Stimulated activated CD4-positive, alpha-beta T cell treated with anti-CD3 and anti-CD28 coated beads, Interleukin-12 subunit alpha, Interleukin-12 subunit beta, amount 100 ng/mL, for 48 hours (primary cell): ENCODE measurements at regions not wholly inside any gene's neighbourhood (a gene's known extent, or its start where the extent isn't known, plus 50 kb on each side); places are given as distances from the start of the nearest gene placed in this dataset.

Source experiments
- DNase-seq, 3 donors: peaks; one replicate each; pipeline ENCODE4 v3.0.0-alpha.2; 2020; ENCODE audit warnings: low read depth in 2 of 3, low spot score in 1 of 3

- no peak for DNase-seq
Measured at GRCh38 chr7:41114131-41114530, 588.8 kb downstream of the INHBA start.

DNA sequence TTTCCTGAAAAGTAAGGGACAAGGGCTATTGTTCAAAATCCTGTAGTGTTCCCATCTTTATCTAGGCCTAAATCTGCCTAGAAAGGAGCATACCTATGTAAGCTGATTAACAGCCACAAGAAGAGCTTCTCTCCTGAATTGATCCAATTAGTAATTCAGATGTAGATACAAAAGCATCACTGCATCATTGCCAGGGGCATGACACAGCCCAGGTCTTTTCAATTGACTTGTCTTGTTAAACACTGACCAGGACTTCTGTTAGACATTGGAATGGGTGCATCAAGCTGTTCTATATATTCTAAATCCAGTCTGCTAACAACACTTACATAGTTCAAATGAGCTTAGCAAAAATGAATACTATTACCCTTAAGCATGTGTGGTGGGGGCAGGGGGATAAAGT lies 589.2 kb downstream of the INHBA start:
- DNase-seq, result no peak

- no peak for DNase-seq
Measured at GRCh38 chr7:41110186-41110585, 592.7 kb downstream of the INHBA start.

- no peak for DNase-seq
Measured at GRCh38 chr7:41108821-41109220, 594.1 kb downstream of the INHBA start.

DNA sequence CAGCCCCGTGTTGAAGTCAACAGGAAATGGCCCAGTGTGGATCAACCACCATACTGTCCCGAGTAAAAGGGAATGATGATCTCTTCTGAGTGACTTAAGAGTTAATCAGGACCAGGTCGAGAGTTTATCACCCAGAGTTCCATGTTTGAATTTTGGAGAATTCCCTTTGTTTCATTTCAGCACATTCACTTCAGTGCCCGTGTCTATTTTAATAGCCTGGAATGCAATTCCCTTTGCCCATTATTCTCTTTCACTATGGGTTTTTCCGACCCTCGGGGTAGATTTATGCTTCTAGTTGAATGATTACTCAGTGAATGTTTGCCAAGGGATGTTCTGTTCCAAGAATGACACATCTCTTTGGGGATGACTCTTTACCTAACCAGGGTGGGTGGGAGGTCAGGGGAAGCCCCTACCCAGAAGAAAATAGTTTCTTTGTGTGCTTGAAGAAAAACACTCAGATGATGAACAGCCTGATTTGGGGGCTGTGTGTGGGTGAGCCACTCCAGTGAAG lies 594.9 kb downstream of the INHBA start:
- DNase-seq, result no peak

- DNase-seq, result no peak
Measured at GRCh38 chr7:41107330-41107937, 595.5 kb downstream of the INHBA start.

- no peak for DNase-seq
Measured at GRCh38 chr7:41104631-41105030, 598.3 kb downstream of the INHBA start.

- no peak for DNase-seq
Measured at GRCh38 chr7:41103331-41103730, 599.6 kb downstream of the INHBA start.

DNA sequence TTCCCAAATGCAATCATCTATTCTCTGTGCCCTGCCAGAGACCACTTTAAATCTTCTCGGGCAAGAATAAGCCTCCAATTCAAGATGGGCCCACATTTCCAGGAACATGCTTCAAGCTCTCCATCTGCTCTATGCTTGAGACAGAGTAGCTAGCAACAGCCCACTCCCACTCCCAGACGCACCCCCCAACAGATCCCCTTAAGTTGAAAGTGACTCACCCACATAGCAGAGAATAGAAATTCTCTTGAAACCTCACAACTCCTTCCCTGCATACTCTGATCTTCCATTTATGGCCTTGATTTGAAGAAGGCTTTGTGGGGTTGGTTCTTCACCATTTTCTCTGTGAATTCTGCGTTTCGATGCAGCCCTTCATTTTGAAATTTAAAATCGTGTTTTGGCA lies 604.0 kb downstream of the INHBA start:
- no peak for DNase-seq

- no peak for DNase-seq
Measured at GRCh38 chr7:41098402-41098801, 604.5 kb downstream of the INHBA start.

DNA sequence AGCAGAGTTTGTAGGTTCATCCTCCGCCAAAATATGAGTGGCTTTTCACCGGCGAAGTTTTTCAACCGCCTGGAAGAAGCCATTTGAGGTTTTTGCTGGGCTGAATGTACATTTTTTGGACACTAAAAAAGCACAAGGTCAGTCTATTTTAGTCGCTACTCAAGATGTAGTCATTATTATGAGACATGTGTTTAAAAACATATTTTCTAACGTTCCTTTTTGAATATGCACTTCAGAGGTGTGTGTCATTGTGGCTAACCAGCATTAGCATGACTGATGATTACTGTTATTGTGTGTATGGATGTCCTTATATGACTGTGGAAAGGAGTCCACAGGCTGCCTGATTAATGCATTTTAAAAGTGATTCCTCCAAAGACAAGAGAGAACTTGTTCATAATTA lies 605.4 kb downstream of the INHBA start:
- no peak for DNase-seq

DNA sequence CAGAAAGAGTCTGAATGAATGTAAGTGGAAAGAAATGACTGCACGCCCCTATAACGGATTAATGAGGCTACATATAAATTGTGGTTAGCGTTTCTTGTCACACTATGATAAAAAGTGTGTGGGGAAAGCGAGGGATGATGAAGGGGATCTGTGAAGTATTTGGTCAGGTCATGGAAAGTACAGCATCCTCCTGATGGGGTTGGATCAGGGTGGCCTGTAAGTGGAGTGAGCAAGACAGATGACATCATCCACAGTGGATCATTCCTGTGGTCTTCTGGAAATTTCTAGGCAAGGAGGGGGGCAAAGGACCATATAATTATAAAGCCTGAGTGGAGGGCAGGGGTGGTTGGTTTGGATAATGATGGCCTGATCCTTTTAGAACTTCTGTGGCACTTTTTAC lies 606.0 kb downstream of the INHBA start:
- no peak for DNase-seq

DNA sequence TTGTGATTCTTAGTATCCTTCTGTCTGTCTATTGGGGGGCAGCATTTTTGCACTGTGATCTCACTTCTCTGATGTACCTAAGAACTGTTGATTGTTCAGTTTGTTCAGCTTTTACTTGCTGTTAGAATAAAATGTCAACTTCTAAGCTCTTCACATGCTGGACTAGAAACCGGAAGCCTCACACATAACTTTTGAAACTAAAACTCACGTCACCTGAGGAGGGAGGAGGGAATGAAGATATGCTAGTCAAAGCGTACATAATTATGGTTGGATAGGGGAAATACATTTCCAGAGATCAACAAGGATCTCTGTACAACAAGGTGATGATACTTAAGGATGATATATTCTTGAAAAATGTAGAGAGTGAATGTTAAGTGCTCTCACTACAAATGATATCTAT lies 609.7 kb downstream of the INHBA start:
- DNase-seq, result no peak

DNA sequence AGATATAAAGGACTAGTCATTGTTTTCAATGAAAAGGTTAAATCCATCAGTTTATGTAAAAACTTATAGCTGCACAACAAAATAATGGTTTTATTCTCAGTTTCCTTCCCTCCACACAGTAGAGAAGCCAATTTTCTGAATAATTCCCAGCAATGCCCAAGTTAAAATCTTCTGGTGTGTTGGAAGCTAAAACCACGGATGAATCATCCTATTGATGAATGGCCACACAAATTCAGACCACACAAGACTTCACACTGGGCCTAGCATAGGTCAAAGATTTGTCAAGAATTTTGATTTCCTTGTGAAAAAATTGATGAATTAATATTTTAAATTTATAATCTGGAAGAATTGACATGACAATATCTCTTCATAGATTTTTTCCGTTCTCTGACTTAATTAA lies 617.6 kb downstream of the INHBA start:
- DNase-seq, result no peak

GRCh38 chr7:41084381-41084780 lies 618.5 kb downstream of the INHBA start:
- DNase-seq, result no peak

DNA sequence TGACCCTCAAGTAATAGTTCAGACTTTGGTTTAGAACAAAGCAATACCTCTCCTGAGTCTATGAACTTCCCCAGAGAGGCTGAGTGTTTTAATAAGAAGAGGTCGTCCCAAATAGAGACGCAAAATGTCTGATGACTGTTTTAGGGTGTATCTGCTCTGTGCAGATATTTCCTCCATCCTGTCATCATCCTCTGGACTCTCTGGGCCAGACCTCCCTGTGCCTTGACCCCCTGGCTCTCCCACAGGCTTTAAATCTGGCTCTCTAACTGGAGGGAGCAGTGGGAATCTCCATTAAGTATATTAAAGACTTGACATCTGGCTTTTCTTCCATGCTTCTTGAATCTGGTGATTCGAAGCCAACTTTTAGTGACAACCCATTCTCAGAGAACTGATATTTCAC lies 633.3 kb downstream of the INHBA start:
- no peak for DNase-seq

GRCh38 chr7:41067576-41067975 lies 635.3 kb downstream of the INHBA start:
- no peak for DNase-seq

GRCh38 chr7:41065663-41066062 lies 637.2 kb downstream of the INHBA start:
- DNase-seq, result no peak

DNA sequence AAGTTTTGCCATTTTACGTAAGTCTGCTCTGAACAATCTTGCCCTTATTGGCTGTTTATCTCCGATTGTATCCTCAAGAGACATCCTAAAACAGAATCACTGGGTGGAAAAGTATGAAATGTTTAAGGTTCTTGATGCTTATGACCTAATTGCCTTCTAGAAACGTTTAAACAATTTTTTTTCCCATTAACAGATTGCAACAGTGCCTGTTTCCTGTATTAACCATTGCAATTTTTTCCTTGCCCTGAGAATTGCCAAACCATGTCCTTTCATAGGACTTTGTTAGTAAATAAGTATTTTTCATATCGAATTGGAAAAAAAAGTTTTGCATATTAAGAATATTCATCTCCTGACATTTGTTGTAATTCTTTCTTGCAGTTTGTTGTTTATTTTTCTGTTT lies 639.8 kb downstream of the INHBA start:
- no peak for DNase-seq

DNA sequence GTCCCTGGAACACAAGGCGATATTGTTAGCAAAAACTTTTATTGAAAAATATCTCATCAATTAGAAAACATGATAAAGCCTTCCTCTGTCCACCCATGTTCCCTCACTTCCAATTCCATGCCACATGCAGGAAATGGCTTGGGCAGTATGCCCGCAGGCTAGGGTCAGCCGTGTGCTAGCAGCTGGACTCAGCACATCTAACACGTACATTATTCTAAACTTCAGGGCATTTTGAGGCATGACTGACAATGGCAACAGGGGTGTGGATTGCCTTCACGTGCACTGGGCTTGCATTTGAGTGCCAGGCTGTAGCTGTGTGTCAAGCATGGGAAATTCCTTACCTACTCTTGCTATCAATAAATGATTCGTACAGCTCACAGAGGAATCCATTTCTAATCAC lies 642.1 kb downstream of the INHBA start:
- no peak for DNase-seq

DNA sequence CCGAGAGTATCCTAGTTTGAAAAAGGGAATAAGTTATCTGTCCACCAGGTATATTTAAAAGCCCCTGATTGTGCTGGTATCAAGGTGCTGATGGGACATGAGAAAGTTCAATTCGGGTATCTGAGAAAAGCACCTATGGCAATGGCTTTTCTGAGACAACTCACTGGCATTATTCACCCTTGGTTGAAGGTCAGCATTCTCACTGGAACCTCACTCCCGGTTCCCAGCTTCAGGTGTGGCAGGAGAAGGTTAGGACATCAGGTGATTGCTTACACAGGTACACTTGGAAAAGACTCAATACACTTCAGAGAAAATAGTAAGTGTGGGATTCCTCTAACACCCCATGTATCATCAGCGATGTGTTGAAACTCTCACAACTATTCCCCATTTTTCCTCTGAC lies 643.1 kb downstream of the INHBA start:
- no peak for DNase-seq

GRCh38 chr7:41058986-41059741 lies 643.7 kb downstream of the INHBA start:
- no peak for DNase-seq
